Duodenal mucosa (tissue), 2 donors: ENCODE measurements at regions not wholly inside any gene's neighbourhood (a gene's known extent, or its start where the extent isn't known, plus 50 kb on each side); places are given as distances from the start of the nearest gene placed in this dataset.

Source experiments
- H3K27ac ChIP-seq: one replicate; pipeline ENCODE4 v1.7.0; 2013; ENCODE audit warnings: low read depth, low read length
- H3K27me3 ChIP-seq, 2 donors: one replicate each; pipeline ENCODE4 v1.7.0; 2013; ENCODE audit warnings: low read length in 2 of 2, control low read depth in 1 of 2; ENCODE audit not compliant: insufficient read depth in 2 of 2, control insufficient read depth in 1 of 2
- H3K36me3 ChIP-seq, 2 donors: one replicate each; pipeline ENCODE4 v1.7.0; 2013; ENCODE audit warnings: low read length in 2 of 2, control low read depth in 1 of 2; ENCODE audit not compliant: insufficient read depth in 2 of 2, control insufficient read depth in 1 of 2
- H3K4me1 ChIP-seq, 2 donors: one replicate each; pipeline ENCODE4 v1.7.0; 2013; ENCODE audit warnings: low read length in 2 of 2, control low read depth in 1 of 2; ENCODE audit not compliant: insufficient read depth in 2 of 2, control insufficient read depth in 1 of 2
- H3K4me3 ChIP-seq, 2 donors: one replicate each; pipeline ENCODE4 v1.7.0; 2013; ENCODE audit warnings: low read length in 2 of 2, low read depth in 1 of 2
- H3K9ac ChIP-seq, 2 donors: one replicate each; pipeline ENCODE4 v1.7.0; 2013; ENCODE audit warnings: low read length in 2 of 2, low read depth in 1 of 2
- H3K9me3 ChIP-seq, 2 donors: one replicate each; pipeline ENCODE4 v1.7.0; 2013; ENCODE audit warnings: low read length in 2 of 2, control low read depth in 1 of 2; ENCODE audit not compliant: control insufficient read depth in 1 of 2

GRCh38 chr4:126610933-126611332 lies 1021.8 kb upstream of the INTU start:
- no peaks in the 10 kb centered on the region for H3K36me3 ChIP-seq
- H3K9me3 ChIP-seq: peaks cover 0 to 4% of the 10 kb centered on the region in 2 donors
- no peak overlapping the region for H3K27ac ChIP-seq
- H3K9ac ChIP-seq: no peak overlapping the region
- no peaks in the 10 kb centered on the region for H3K27me3 ChIP-seq
- no peaks in the 10 kb centered on the region for H3K4me1 ChIP-seq
- no peak overlapping the region for H3K4me3 ChIP-seq

- H3K27me3 ChIP-seq: no peaks in the 10 kb centered on the region
- H3K9ac ChIP-seq: no peak overlapping the region
- H3K4me1 ChIP-seq: no peaks in the 10 kb centered on the region
- H3K27ac ChIP-seq: no peak overlapping the region
- H3K9me3 ChIP-seq: peaks cover 0 to 4% of the 10 kb centered on the region in 2 donors
- no peaks in the 10 kb centered on the region for H3K36me3 ChIP-seq
- H3K4me3 ChIP-seq: no peak overlapping the region
Measured at GRCh38 chr4:126611900-126612299, 1020.9 kb upstream of the INTU start.

- Histone ChIP-seq H3K36me3 (no peaks in the 10 kb centered on the region), H3K27ac (no peak overlapping the region), H3K4me3 (no peak overlapping the region), H3K9me3 (peaks cover 4 to 7% of the 10 kb centered on the region in 2 donors), H3K4me1 (no peaks in the 10 kb centered on the region), H3K9ac (no peak overlapping the region), H3K27me3 (no peaks in the 10 kb centered on the region)
Measured at GRCh38 chr4:126614356-126614855, 1018.4 kb upstream of the INTU start.

GRCh38 chr4:126616795-126617194 lies 1016.0 kb upstream of the INTU start:
- H3K9me3 ChIP-seq: peaks cover 0 to 7% of the 10 kb centered on the region in 2 donors
- H3K4me1 ChIP-seq: no peaks in the 10 kb centered on the region
- H3K36me3 ChIP-seq: no peaks in the 10 kb centered on the region
- no peak overlapping the region for H3K9ac ChIP-seq
- H3K27me3 ChIP-seq: no peaks in the 10 kb centered on the region
- no peak overlapping the region for H3K27ac ChIP-seq
- no peak overlapping the region for H3K4me3 ChIP-seq

- Histone ChIP-seq H3K36me3 (no peaks in the 10 kb centered on the region), H3K9me3 (no peaks in the 10 kb centered on the region), H3K9ac (no peak overlapping the region), H3K4me1 (no peaks in the 10 kb centered on the region), H3K27me3 (no peaks in the 10 kb centered on the region), H3K4me3 (no peak overlapping the region), H3K27ac (no peak overlapping the region)
Measured at GRCh38 chr4:126627255-126627654, 1005.5 kb upstream of the INTU start.

GRCh38 chr4:126628933-126629332 lies 1003.8 kb upstream of the INTU start:
- H3K9ac ChIP-seq: no peak overlapping the region
- no peaks in the 10 kb centered on the region for H3K9me3 ChIP-seq
- H3K27me3 ChIP-seq: no peaks in the 10 kb centered on the region
- no peaks in the 10 kb centered on the region for H3K36me3 ChIP-seq
- H3K4me3 ChIP-seq: no peak overlapping the region
- no peak overlapping the region for H3K27ac ChIP-seq
- no peaks in the 10 kb centered on the region for H3K4me1 ChIP-seq

- Histone ChIP-seq H3K9me3 (no peaks in the 10 kb centered on the region), H3K4me3 (no peak overlapping the region), H3K27me3 (no peaks in the 10 kb centered on the region), H3K4me1 (no peaks in the 10 kb centered on the region), H3K9ac (no peak overlapping the region), H3K27ac (no peak overlapping the region), H3K36me3 (no peaks in the 10 kb centered on the region)
Measured at GRCh38 chr4:126630230-126630629, 1002.5 kb upstream of the INTU start.

GRCh38 chr4:126633306-126633705 lies 999.5 kb upstream of the INTU start:
- Histone ChIP-seq H3K9ac (no peak overlapping the region), H3K36me3 (no peaks in the 10 kb centered on the region), H3K27me3 (no peaks in the 10 kb centered on the region), H3K4me3 (no peak overlapping the region), H3K27ac (no peak overlapping the region), H3K9me3 (no peaks in the 10 kb centered on the region), H3K4me1 (no peaks in the 10 kb centered on the region)

- H3K27me3 ChIP-seq: no peaks in the 10 kb centered on the region
- H3K9me3 ChIP-seq: no peaks in the 10 kb centered on the region
- no peak overlapping the region for H3K4me3 ChIP-seq
- no peak overlapping the region for H3K27ac ChIP-seq
- no peak overlapping the region for H3K9ac ChIP-seq
- H3K4me1 ChIP-seq: no peaks in the 10 kb centered on the region
- H3K36me3 ChIP-seq: no peaks in the 10 kb centered on the region
Measured at GRCh38 chr4:126637706-126638105, 995.1 kb upstream of the INTU start.

GRCh38 chr4:126647320-126647719 lies 985.4 kb upstream of the INTU start:
- Histone ChIP-seq H3K9me3 (no peaks in the 10 kb centered on the region), H3K36me3 (no peaks in the 10 kb centered on the region), H3K9ac (no peak overlapping the region), H3K27ac (no peak overlapping the region), H3K27me3 (no peaks in the 10 kb centered on the region), H3K4me1 (no peaks in the 10 kb centered on the region), H3K4me3 (no peak overlapping the region)
